Right ventricle myocardium superior (tissue), 1 donor: ENCODE measurements at regions not wholly inside any gene's neighbourhood (a gene's known extent, or its start where the extent isn't known, plus 50 kb on each side); places are given as distances from the start of the nearest gene placed in this dataset.
"Not testable (repeated sequence)": the region's sequence is repeated elsewhere in the genome, so short reads cannot be mapped to it uniquely, and the experiment has no call there.

Experiments used
- ATAC-seq: fragments of 200-7000 bp; cut with Tn5 transposase; one replicate; pipeline ENCODE4 v1.9.1; 2020; ENCODE audit warnings: mild to moderate bottlenecking; ENCODE audit not compliant: poor library complexity
- DNase-seq: peaks from one replicate; pipeline ENCODE4 v3.0.0-alpha.2; 2020
- intact Hi-C: fragments of 100-400 bp; cut with DNase I; formaldehyde crosslinking; loops from one replicate; pipeline ENCODE4 v1.11.2; 2022
- donor health status: DM: no; HTN: yes; CAD: no; lungs with severe emphysema.

DNA sequence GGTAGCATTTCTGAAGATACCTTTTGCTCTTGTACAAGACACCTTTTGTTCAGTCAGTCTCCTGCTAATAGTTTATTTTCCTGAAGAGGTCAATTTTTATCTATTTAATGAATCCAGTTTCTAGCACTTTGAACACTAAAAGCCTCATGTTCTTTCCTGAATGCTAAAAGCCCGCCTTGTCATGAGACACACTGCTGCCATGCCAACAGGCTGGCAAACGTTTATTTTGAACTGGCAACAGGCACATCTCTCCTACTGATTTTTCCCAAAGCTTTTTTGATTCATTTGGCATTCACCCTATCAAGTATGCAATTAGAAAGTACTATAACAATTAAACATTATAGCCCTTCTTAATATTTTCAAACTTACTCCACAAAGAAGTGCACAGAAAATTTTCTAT, 421.2 kb upstream of the EYS start:
- DNase-seq (no peak), ATAC-seq (no peak)
- intact Hi-C loops = no loop called here

DNA sequence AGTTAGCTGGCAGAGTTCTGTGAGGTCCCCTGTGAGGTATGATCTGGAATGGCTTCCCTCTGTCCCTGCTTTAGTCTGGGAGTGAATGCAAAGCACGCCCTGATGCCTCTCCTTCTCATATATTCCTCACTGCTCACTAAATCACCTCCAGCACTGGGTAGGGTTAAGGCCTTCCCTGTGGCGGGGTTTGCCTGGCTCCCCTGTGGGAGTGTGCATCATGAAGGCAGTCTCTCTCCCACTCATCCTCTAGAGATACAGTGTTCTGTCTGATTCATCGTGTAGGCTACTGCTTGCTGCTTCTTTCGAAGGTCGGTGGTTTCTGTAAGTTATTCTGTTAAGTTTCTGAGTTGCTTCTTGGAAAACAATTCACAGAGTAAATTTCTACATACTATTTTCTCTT, 420.0 kb upstream of the EYS start:
- intact Hi-C loops = no loop called here
- ATAC-seq = no peak
- DNase-seq = no peak

DNA sequence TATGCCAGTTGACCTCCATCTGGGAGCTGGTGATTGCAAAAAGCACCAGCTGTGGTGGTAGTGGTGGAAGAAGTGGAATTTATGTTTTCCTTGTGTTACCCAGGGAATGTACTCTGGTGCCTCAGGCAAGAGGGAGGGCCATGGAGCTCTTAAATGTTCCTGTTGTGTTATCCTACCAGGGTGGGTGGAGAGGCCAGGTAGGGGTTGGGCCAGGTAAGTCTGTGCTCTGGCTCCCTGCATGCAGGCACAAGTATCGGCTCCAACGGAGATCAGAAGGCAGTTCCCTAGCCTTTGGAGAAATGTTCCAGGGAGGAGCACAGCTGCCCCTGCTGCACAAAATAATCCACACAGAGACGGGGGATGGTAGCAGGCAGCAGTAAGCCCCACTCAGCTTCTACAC, 419.3 kb upstream of the EYS start:
- DNase-seq (no peak), ATAC-seq (no peak)
- intact Hi-C loops = no loop called here

DNA sequence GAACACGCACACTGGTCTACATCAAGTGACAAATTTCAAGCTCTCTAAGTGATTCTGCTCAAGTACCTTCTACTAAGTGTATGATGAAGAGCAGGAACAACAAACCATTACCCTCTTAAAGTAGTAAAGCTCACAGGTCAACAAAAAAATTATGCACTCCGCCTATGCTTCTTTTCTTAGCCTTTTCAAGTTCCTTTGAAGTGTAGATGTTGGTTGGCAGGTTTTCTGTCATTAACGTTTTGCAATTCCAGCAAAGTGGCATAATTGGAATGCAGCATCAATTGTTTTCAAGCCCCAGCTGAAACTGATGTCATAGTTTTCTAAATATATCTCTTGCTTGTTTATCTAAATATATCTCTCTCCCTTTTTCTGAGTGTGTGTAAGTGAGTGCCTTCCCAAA, 396.9 kb upstream of the EYS start:
- DNase-seq = no peak
- intact Hi-C loops = no loop called here
- no peak for ATAC-seq

DNA sequence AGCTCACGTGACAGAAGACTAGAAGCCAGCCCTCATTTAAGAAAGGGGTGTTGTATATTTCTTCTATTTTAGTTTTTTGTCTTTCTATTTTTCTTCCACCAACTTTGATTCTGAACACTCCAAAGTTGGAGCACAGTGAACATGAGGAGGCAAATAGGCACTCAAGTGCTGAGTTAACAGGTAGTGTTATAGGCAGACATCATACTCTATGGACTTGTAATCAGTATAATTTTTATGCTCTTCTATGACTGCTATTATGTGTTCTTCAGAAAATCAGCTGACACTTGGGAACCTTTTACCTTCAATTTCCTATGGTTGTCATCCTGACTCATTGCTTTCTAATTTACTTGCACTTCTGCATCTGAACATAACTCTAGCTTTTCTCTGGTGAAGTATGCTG, 396.3 kb upstream of the EYS start:
- DNase-seq (no peak), ATAC-seq (no peak)
- intact Hi-C loops = no loop called here

DNA sequence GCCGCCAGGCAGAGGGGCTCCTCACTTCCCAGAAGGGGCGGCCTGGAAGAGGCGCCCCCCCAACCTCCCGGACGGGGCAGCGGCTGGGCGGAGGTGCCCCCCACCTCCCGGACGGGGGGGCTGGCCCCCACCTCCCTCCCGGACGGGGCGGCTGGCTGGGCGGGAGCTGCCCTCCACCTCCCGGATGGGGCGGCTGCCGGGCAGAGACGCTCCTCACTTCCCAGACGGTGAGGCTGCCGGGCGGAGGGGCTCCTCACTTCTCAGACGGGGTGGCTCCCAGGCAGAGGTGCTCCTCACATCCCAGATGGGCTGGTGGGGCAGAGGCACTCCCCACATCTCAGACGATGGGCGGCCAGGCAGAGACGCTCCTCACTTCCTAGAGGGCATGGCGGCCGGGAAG, 389.7 kb upstream of the EYS start:
- ATAC-seq = no peak
- intact Hi-C loops = no loop called here
- peak; percentile 22 for DNase-seq

DNA sequence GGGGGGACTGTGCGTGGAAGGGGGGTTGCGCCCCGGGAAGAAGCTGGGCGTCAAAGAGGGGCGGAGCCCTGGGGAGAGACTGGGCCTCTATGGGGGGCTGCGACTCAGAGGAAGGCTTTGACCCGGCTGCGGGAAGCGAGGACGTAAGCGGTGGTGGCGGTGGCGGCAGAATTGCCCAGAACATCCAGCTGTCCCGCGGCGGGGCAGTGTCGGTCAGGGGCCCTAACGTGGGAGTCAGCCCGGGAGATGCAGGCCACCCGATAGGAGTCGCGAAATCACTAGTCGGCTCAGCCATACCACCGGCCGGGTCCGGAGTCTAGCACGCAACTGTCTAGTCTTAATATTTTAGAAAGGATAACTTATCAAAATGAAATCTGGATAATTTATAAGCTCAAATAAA, 387.6 kb upstream of the EYS start:
- ATAC-seq (no peak), DNase-seq (no peak)
- intact Hi-C loops = no loop called here

DNA sequence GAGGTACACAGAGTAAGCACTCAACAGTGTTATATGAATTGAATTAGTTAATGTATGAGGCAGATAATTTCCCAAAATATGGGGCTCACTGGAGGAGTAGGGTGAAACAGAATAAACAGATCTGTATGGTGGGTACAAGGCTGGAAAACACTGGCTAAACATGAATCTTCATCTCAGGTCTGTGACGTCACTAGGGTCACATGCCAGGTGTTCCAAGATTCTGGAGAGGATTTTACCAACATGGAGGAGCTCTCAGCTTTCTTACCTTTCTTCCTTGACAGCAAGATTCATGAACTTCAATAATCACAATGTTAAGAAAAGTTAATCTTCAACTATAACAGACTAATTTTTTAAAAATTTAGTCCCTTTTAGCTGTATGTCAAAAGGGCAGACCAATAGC, 385.3 kb upstream of the EYS start:
- DNase-seq, intact Hi-C loops, ATAC-seq: not testable (repeated sequence)

DNA sequence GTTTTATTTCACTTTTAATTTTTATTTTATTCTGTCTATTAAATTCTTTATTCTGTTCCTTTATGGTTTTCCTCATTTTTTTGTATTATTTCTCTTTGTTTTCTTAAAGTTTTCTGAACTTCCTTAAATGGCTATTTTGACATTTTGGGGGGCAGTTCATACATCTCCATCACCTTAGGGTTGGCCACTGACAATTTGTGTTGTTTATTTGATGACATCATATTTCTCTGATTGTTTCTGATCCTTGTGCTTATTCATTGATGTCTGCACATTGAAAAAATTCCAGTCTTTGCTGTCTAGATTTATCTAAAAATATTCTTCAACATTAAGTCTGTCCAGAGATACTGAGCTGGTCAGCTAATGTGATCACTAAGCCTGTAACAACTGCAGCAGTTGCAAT, 379.5 kb upstream of the EYS start:
- intact Hi-C loops = no loop called here
- ATAC-seq = no peak
- DNase-seq = no peak

DNA sequence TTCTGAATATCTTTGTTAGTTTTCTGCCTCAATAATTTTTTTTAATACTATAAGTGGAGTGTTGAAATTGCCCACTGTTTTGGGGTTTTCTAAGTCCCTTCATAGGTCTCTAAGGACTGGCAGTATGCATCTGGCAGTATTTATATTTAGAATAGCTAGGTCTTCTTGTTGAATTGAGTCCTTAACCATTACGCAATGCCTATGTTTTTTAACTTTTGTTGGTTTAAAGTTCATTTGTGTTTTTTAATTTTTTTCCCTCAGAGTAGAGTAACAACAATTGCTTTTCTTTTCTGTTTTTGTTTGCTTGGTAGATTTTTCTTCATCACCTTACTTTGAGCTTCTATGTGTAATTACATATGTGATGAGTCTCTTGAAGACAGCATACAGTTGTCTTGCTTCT, 375.9 kb upstream of the EYS start:
- DNase-seq = no peak
- intact Hi-C loops = no loop called here
- no peak for ATAC-seq

DNA sequence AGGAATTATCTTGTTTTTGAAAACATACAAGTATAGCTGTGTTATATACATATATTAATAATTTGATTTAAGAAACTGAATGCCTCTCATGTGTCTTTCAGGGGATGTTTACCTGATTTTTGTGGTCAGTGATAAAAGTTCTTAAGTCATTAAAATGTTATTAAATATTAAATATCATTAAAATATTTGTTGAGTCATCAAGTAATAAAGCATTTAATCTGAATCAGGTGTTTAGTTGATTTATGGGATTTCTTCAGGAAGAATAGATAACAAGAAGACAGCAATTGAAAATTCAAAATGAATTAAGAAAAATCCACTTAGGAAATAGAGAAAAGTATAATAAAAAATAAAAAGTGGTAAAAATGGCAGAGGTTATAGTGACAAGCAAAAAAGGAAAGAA, 361.9 kb upstream of the EYS start:
- ATAC-seq (no peak), DNase-seq (no peak)
- intact Hi-C loops = no loop called here

DNA sequence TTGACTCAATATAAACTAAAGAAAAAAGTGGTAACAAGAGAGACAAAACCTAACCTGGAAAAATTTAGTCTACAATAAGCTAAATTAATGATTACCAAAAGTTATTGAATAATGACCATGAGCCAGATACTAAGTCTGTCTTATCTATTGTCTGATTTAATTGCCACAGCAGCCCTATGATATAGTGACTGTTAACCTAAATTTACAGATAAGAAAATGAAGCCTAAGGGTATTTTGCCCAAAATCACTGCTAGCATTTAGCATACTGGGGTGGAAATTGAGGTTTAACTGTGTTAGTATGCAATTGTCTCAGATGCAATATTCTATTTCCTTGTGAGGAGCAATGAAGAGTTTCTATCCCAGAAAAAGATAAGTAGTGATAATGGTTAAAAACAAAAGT, 361.0 kb upstream of the EYS start:
- intact Hi-C loops = no loop called here
- ATAC-seq = no peak
- no peak for DNase-seq

DNA sequence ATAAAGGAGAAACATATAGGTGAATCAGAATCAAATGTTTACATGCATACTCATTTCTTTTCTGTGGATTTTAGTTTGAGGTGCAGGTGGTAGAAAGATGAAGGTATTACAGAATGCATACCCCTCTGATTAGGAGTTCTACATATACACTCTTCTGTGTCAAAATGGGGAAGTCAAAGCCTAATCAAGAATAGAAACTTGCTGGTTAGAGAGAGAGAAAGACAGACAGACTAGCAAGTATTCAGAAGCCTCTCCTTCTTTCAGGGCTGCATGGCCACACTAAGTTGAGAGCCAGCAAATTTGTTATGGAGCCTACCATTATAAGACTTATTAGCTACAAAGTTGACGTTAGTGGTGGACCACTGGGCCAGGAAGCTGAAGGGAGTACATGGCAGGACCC, 358.3 kb upstream of the EYS start:
- DNase-seq = no peak
- intact Hi-C loops = no loop called here
- no peak for ATAC-seq

DNA sequence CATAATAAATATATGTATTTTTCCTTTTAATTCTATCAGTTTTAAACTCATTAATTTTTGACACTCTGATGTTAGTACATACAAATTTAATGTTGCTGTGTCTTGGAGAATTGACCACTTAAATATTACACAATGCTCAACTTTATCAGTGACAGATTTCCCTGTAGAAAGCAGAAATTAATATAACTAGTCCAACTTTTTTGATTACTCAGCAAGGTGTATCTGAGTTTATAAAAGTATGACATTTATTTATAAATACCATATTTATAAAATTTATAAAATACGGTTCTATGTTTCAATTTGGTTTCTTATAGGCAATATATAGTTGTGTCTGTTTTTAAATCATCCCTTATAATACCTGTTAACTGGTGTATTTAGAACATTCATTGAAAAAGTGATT, 350.0 kb upstream of the EYS start:
- intact Hi-C loops = no loop called here
- DNase-seq (no peak), ATAC-seq (no peak)

DNA sequence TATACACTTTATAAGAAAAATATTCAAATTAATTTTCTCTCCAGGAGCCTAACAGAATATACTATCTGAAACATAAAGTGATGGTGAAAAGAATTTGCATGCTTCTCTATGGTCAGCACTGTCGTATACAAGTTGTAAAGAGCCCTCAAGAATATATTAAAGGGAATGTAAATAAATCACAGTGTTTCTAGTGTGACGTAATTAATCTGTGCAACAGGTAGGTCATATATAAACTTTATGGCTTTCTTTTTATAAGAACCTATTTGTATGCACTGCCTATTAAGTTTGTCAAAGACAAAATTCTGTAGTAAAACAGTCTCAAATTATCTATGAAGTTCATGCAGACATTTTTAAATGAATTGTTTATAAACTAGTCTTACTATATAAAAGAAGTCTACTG, 347.9 kb upstream of the EYS start:
- no peak for DNase-seq
- ATAC-seq = no peak
- intact Hi-C loops = no loop called here

DNA sequence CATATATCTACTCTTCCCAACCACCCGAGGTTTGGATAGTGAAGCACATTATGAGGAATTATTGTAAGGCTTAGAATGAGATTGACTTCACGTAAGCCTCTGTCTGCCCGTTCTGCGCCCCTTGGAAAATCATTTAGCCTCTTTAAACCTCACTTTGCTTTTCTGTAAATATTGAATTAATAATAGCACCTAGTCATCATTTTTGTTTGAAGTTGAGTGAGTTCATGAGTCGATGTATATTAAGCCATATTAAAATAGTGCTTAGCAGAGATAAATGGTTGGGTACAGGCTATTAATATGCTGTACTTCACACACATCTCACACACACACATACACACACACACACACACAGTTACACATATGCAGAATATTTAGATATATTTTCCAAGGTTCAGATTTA, 344.8 kb upstream of the EYS start:
- intact Hi-C loops = no loop called here
- ATAC-seq = no peak

DNA sequence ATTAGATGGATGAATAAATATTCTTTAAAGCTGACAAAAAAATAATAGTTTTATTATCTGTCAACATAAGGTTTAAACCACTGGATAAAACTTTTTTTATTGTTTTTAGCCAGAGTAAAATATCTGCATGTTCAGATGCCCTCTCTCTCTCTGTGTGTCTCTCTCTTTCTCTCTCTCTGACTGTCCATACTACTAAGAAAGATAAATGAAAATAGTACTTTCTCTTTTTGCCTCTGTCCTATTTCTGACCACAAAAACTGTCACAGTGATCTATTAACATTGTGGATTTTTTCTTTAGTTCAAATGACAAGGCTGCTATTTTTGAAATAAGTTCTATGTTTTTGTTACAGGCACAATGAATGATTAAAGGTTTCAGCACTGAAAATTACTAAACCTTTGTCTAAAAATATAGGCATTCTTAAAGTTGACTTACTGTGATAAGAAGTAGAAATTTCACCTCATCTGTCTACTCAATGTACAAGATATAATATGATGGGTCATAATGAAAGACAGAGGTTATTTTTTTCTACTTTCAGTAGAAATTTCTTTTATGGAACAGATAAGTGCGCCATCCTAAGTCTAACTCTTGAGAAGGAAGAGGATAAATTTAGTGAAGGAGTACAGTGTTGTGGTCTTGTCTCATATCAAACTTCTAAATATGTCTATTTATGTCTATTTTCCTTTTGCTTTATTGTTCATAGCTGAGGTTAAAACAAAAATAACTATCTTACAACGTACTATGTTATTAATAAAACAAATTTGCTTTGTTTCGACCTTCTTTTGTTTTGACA, 341.9 kb upstream of the EYS start:
- ATAC-seq = no peak

More for the DNA sequence above, 344.8 kb upstream of the EYS start:
- no peak for DNase-seq

DNA sequence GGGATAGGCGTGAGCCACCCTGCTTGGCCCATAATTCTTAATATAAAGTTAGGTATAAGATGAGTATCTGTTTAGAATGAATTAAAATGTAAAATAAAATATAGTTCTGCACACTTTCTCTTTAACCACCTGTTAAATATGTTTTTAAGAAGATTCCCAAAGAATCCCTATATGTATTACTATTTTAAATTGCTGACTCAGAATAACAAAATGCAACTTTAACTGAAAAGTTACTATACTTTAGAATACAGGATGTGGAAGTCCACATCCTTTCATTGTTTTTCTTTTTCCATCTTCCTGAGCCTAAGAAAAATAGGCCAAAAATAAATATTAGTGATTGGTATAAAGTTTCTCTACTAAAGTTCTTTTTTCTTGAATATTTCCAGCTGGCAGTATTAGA, 325.6 kb upstream of the EYS start:
- intact Hi-C loops = no loop called here
- no peak for ATAC-seq
- DNase-seq = no peak

More for the DNA sequence above, 341.9 kb upstream of the EYS start:
- intact Hi-C loops = no loop called here
- DNase-seq = no peak

DNA sequence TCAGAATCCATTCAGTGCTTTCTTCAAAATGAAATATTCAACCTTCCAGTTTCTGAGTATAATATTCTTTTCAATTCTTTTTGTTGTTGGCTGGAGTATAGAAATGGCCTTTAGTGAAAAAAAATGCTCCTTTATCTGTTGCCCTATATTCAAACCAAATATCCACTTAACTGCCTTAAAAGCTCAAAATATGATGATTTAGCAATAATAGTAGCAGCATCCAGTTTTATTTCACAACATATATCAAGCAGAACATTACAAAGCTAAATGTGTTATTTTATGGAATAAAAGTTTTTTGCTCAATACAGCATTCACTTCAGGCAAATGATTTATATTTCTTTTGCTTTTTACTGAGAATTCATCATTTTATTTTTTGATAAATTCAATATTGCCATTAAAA, 322.4 kb upstream of the EYS start:
- ATAC-seq = no peak
- intact Hi-C loops = no loop called here
- DNase-seq = no peak

DNA sequence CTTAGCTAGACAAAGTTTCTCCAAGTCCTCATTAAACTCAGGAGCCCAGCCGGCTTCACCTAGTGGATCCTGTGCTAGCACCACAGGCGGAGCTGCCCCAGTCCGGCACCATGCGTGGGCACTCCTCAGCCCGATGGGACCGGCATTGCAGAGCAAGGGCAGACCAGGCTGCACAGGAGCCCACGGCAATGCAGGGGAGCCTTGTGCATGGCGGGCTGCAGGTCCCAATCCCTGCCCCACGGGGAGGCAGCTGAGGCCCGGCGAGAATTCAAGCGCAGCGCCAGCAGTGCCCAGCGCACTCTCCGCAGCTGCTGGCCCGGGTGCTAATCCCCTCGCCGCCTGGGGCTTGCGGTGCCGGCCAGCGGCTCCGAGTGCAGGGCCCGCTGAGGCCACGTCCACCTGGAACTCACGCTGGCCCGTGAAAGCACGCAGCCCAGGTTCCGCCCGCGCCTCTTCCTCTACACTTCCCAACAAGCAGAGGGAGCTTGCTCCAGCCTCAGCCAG, 292.3 kb upstream of the EYS start:
- intact Hi-C loops = no loop called here
- no peak for ATAC-seq
- DNase-seq = peak; percentile 21

DNA sequence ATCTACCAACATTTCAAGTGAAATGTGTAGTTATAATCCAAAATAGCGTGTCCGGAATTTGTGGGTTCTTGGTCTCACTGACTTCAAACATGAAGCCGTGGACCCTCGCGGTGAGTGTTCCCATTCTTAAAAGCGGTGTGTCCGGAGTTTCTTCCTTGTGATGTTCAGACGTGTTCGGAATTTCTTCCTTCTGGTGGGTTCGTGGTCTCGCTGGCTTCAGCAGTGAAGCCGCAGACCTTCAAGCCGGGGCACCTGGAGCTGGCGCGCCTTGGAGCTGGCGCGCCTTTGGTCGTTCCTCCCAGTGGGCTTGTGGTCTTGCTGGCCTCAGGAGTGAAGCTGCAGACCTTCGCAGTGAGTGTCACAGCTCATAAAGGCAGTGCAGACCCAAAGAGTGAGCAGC, 291.5 kb upstream of the EYS start:
- no peak for DNase-seq
- intact Hi-C loops = no loop called here
- no peak for ATAC-seq
